ENCODE measurements at regions not wholly inside any gene's neighbourhood (a gene's known extent, or its start where the extent isn't known, plus 50 kb on each side); places are given as distances from the start of the nearest gene placed in this dataset.
"Not testable (repeated sequence)": the region's sequence is repeated elsewhere in the genome, so short reads cannot be mapped to it uniquely, and the experiment has no call there.

GRCh38 chr1:234915924-234916675 is 212.5 kb downstream of the TOMM20 start:
- TF ChIP-seq TAF1 (IDR thresholded peaks at IDR 0.05; ENCODE audit: borderline replicate concordance, low read depth, low read length): no peak
- no peak for TF ChIP-seq POLR2A (IDR thresholded peaks at IDR 0.05; ENCODE audit: low read depth, low read length)
- TF ChIP-seq POLR2AphosphoS5 (IDR thresholded peaks at IDR 0.05; ENCODE audit: low read depth, low read length): no peak
- FAIRE-seq (no peak), DNase-seq (ENCODE audit: insufficient read length) (no peak)

- FAIRE-seq (no peak), DNase-seq (ENCODE audit: insufficient read length) (no peak)
- TF ChIP-seq POLR2AphosphoS5 (IDR thresholded peaks at IDR 0.05; ENCODE audit: low read depth, low read length): no peak
- TF ChIP-seq TAF1 (IDR thresholded peaks at IDR 0.05; ENCODE audit: borderline replicate concordance, low read depth, low read length): no peak
- no peak for TF ChIP-seq POLR2A (IDR thresholded peaks at IDR 0.05; ENCODE audit: low read depth, low read length)
Measured at GRCh38 chr1:234914606-234915290, 213.9 kb downstream of the TOMM20 start.

- no peak for DNase-seq (ENCODE audit: insufficient read length)
- TF ChIP-seq POLR2AphosphoS5 (IDR thresholded peaks at IDR 0.05; ENCODE audit: low read depth, low read length): no peak
- no peak for TF ChIP-seq POLR2A (IDR thresholded peaks at IDR 0.05; ENCODE audit: low read depth, low read length)
- TF ChIP-seq TAF1 (IDR thresholded peaks at IDR 0.05; ENCODE audit: borderline replicate concordance, low read depth, low read length): no peak
- FAIRE-seq: no peak
Measured at GRCh38 chr1:234913771-234914170, 214.9 kb downstream of the TOMM20 start.

- TF ChIP-seq TAF1 (IDR thresholded peaks at IDR 0.05; ENCODE audit: borderline replicate concordance, low read depth, low read length) (no peak), POLR2AphosphoS5 (IDR thresholded peaks at IDR 0.05; ENCODE audit: low read depth, low read length) (no peak), POLR2A (IDR thresholded peaks at IDR 0.05; ENCODE audit: low read depth, low read length) (no peak)
- FAIRE-seq (no peak), DNase-seq (ENCODE audit: insufficient read length) (no peak)
Measured at GRCh38 chr1:234913278-234913649, 215.4 kb downstream of the TOMM20 start.

GRCh38 chr1:234912548-234913277 is 215.9 kb downstream of the TOMM20 start:
- DNase-seq (ENCODE audit: insufficient read length) (no peak), FAIRE-seq (no peak)
- TF ChIP-seq POLR2AphosphoS5 (IDR thresholded peaks at IDR 0.05; ENCODE audit: low read depth, low read length) (no peak), TAF1 (IDR thresholded peaks at IDR 0.05; ENCODE audit: borderline replicate concordance, low read depth, low read length) (no peak), POLR2A (IDR thresholded peaks at IDR 0.05; ENCODE audit: low read depth, low read length) (no peak)

- TF ChIP-seq POLR2AphosphoS5 (IDR thresholded peaks at IDR 0.05; ENCODE audit: low read depth, low read length) (no peak), POLR2A (IDR thresholded peaks at IDR 0.05; ENCODE audit: low read depth, low read length) (no peak), TAF1 (IDR thresholded peaks at IDR 0.05; ENCODE audit: borderline replicate concordance, low read depth, low read length) (no peak)
- DNase-seq (ENCODE audit: insufficient read length) (no peak), FAIRE-seq (no peak)
Measured at GRCh38 chr1:234911787-234912186, 216.8 kb downstream of the TOMM20 start.

- FAIRE-seq; DNase-seq (ENCODE audit: insufficient read length): not testable (repeated sequence)
Measured at GRCh38 chr1:234911136-234911535, 217.5 kb downstream of the TOMM20 start.

GRCh38 chr1:234909851-234910250 is 218.8 kb downstream of the TOMM20 start:
- TF ChIP-seq POLR2AphosphoS5 (IDR thresholded peaks at IDR 0.05; ENCODE audit: low read depth, low read length): no peak
- no peak for TF ChIP-seq POLR2A (IDR thresholded peaks at IDR 0.05; ENCODE audit: low read depth, low read length)
- TF ChIP-seq TAF1 (IDR thresholded peaks at IDR 0.05; ENCODE audit: borderline replicate concordance, low read depth, low read length): no peak
- FAIRE-seq: no peak
- no peak for DNase-seq (ENCODE audit: insufficient read length)

GRCh38 chr1:234909307-234909810 is 219.3 kb downstream of the TOMM20 start:
- TF ChIP-seq POLR2AphosphoS5 (IDR thresholded peaks at IDR 0.05; ENCODE audit: low read depth, low read length): no peak
- TF ChIP-seq TAF1 (IDR thresholded peaks at IDR 0.05; ENCODE audit: borderline replicate concordance, low read depth, low read length): no peak
- no peak for TF ChIP-seq POLR2A (IDR thresholded peaks at IDR 0.05; ENCODE audit: low read depth, low read length)
- DNase-seq (ENCODE audit: insufficient read length) (no peak), FAIRE-seq (no peak)

- FAIRE-seq: no peak
- no peak for DNase-seq (ENCODE audit: insufficient read length)
- TF ChIP-seq POLR2AphosphoS5 (IDR thresholded peaks at IDR 0.05; ENCODE audit: low read depth, low read length) (no peak), POLR2A (IDR thresholded peaks at IDR 0.05; ENCODE audit: low read depth, low read length) (no peak), TAF1 (IDR thresholded peaks at IDR 0.05; ENCODE audit: borderline replicate concordance, low read depth, low read length) (no peak)
Measured at GRCh38 chr1:234908571-234908970, 220.1 kb downstream of the TOMM20 start.

GRCh38 chr1:234907940-234908405 is 220.7 kb downstream of the TOMM20 start:
- FAIRE-seq (no peak), DNase-seq (ENCODE audit: insufficient read length) (no peak)
- no peak for TF ChIP-seq TAF1 (IDR thresholded peaks at IDR 0.05; ENCODE audit: borderline replicate concordance, low read depth, low read length)
- no peak for TF ChIP-seq POLR2A (IDR thresholded peaks at IDR 0.05; ENCODE audit: low read depth, low read length)
- TF ChIP-seq POLR2AphosphoS5 (IDR thresholded peaks at IDR 0.05; ENCODE audit: low read depth, low read length): no peak
